ENCODE measurements at regions not wholly inside any gene's neighbourhood (a gene's known extent, or its start where the extent isn't known, plus 50 kb on each side); places are given as distances from the start of the nearest gene placed in this dataset.

- no peak for DNase-seq (ENCODE audit: low read depth)
- H3K4me3 ChIP-seq (ENCODE audit: low read depth, low read length), result no peak overlapping the region
- TF ChIP-seq CTCF (IDR thresholded peaks at IDR 0.05; ENCODE audit: low read depth, low read length, missing control alignments), result no peak
Measured at GRCh38 chr1:103387898-103388297, 137.6 kb upstream of the RNPC3 start.

- H3K4me3 ChIP-seq (ENCODE audit: low read depth, low read length), result no peak overlapping the region
- no peak for DNase-seq (ENCODE audit: low read depth)
- no peak for TF ChIP-seq CTCF (IDR thresholded peaks at IDR 0.05; ENCODE audit: low read depth, low read length, missing control alignments)
Measured at GRCh38 chr1:103373991-103374390, 151.5 kb upstream of the RNPC3 start.

DNA sequence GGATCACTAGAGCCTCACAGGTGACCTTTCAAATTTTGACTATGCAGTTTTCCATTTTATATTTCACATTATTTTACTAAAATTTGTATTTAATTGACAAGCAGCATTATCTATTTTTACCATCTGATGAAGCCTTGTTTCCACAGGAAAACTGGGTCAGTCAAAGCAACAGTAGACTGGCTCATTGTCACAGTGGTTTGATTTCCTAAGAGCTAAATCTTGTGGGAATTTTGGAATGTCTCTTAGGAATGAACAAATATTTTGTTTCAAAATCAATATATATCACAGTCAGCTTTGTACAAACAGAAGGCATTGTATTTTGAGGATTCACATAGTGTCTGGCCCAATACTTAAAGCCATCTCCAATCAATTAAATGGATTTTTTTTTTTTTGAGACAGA is 152.6 kb upstream of the RNPC3 start:
- DNase-seq (ENCODE audit: low read depth), result no peak
- no peak overlapping the region for H3K4me3 ChIP-seq (ENCODE audit: low read depth, low read length)
- no peak for TF ChIP-seq CTCF (IDR thresholded peaks at IDR 0.05; ENCODE audit: low read depth, low read length, missing control alignments)

GRCh38 chr1:103371234-103371633 is 154.3 kb upstream of the RNPC3 start:
- no peak for TF ChIP-seq CTCF (IDR thresholded peaks at IDR 0.05; ENCODE audit: low read depth, low read length, missing control alignments)
- H3K4me3 ChIP-seq (ENCODE audit: low read depth, low read length), result no peak overlapping the region
- no peak for DNase-seq (ENCODE audit: low read depth)

DNA sequence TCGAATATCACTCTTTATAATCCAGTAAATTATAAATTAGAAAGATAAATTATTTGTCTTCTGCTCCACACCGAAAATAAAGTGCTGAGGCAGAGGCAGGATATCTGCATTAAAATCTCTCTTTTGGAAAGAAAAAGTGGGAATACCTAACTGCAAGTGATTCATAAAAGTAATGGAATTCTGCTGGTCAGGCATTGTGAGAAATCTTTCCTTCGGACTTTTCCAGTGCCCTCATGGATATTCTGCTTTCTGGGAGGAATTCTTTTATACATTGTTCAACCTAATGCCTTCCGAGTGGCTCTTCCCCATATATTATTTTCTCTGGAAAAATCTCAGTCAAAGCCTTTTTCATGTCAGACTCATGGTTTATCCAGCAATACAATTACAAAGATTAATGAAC is 158.3 kb upstream of the RNPC3 start:
- no peak for TF ChIP-seq CTCF (IDR thresholded peaks at IDR 0.05; ENCODE audit: low read depth, low read length, missing control alignments)
- DNase-seq (ENCODE audit: low read depth), result no peak
- H3K4me3 ChIP-seq (ENCODE audit: low read depth, low read length), result no peak overlapping the region

- no peak overlapping the region for H3K4me3 ChIP-seq (ENCODE audit: low read depth, low read length)
- no peak for DNase-seq (ENCODE audit: low read depth)
- TF ChIP-seq CTCF (IDR thresholded peaks at IDR 0.05; ENCODE audit: low read depth, low read length, missing control alignments), result no peak
Measured at GRCh38 chr1:103365860-103366569, 159.5 kb upstream of the RNPC3 start.

- TF ChIP-seq CTCF (IDR thresholded peaks at IDR 0.05; ENCODE audit: low read depth, low read length, missing control alignments), result no peak
- DNase-seq (ENCODE audit: low read depth), result no peak
- H3K4me3 ChIP-seq (ENCODE audit: low read depth, low read length), result no peak overlapping the region
Measured at GRCh38 chr1:103363008-103363365, 162.5 kb upstream of the RNPC3 start.

Data from GM12864 (cell line).